WTC11 (cell line): ENCODE measurements at regions not wholly inside any gene's neighbourhood (a gene's known extent, or its start where the extent isn't known, plus 50 kb on each side); places are given as distances from the start of the nearest gene placed in this dataset.

Experiments
- AFF4 ChIP-seq: sonication (generic); formaldehyde crosslinking; IDR thresholded peaks from 2 replicates; pipeline ENCODE4 v1.8.1; 2023; ENCODE audit warnings: mild to moderate bottlenecking, missing genetic modification reagents, borderline replicate concordance
- CTCF ChIP-seq: fragments of 200-600 bp; IDR thresholded peaks from 2 replicates; pipeline ENCODE4 v1.8.0; 2022; ENCODE audit warnings: antibody characterized with exemption
- ELF4 ChIP-seq: sonication (generic); formaldehyde crosslinking; IDR thresholded peaks from 2 replicates; pipeline ENCODE4 v1.8.1; 2022; ENCODE audit warnings: low read depth, mild to moderate bottlenecking, moderate library complexity, missing genetic modification reagents
- FOXJ3 ChIP-seq: sonication (generic); formaldehyde crosslinking; IDR thresholded peaks from 2 replicates; pipeline ENCODE4 v1.9.0; 2021; ENCODE audit warnings: missing genetic modification reagents, mild to moderate bottlenecking, borderline replicate concordance
- JUN ChIP-seq: sonication (generic); formaldehyde crosslinking; IDR thresholded peaks from 2 replicates; pipeline ENCODE4 v1.8.0; 2023; ENCODE audit warnings: mild to moderate bottlenecking, missing genetic modification reagents
- MXD4 ChIP-seq: fragments of 250-450 bp; sonication (Bioruptor Pico); IDR thresholded peaks from 2 replicates; pipeline ENCODE4 v1.8.0; 2021; ENCODE audit warnings: mild to moderate bottlenecking, moderate library complexity, borderline replicate concordance
- SMAD4 ChIP-seq: sonication (generic); formaldehyde crosslinking; IDR thresholded peaks from 2 replicates; pipeline ENCODE4 v1.8.0; 2022; ENCODE audit warnings: mild to moderate bottlenecking, missing genetic modification reagents
- SP1 ChIP-seq: sonication (generic); formaldehyde crosslinking; conservative IDR thresholded peaks from 2 replicates; pipeline ENCODE4 v1.8.1; 2022; ENCODE audit warnings: missing genetic modification reagents
- TEAD4 ChIP-seq: sonication (generic); formaldehyde crosslinking; IDR thresholded peaks from 2 replicates; pipeline ENCODE4 v1.8.0; 2022; ENCODE audit warnings: mild to moderate bottlenecking, missing genetic modification reagents
- TF ChIP-seq, protein P1 (sequence below): sonication (generic); formaldehyde crosslinking; IDR thresholded peaks from 2 replicates; pipeline ENCODE4 v1.8.1; 2023; ENCODE audit warnings: mild to moderate bottlenecking, moderate library complexity, missing genetic modification reagents

DNA sequence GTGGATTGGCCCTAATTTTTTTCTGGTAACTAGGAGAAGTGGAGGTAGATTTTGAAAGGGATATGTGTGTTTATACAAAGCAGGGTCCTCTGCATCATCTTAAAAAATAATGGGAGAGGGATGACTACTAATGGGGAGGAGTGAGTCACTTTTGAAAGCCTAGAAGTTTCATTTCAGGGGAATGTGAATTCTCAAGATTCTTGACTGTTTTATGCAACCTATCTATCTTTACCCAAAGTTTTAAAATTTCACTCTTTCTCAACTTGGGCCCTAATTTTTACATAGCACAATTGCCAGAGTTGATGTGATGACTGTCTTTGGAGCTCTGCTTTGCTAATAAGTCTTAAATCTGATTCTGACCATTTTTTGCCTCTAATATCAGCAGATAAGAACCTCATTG lies 445.2 kb downstream of the GRXCR1 start:
- TF ChIP-seq CTCF (no peak), ELF4 (no peak), AFF4 (CRISPR knock-in tag) (no peak), SP1 (CRISPR knock-in tag) (no peak), TEAD4 (CRISPR knock-in tag) (no peak), FOXJ3 (CRISPR knock-in tag) (no peak), JUN (CRISPR knock-in tag) (no peak), MXD4 (CRISPR knock-in tag) (no peak), SMAD4 (CRISPR knock-in tag) (no peak)
- TF ChIP-seq, protein P1, sequence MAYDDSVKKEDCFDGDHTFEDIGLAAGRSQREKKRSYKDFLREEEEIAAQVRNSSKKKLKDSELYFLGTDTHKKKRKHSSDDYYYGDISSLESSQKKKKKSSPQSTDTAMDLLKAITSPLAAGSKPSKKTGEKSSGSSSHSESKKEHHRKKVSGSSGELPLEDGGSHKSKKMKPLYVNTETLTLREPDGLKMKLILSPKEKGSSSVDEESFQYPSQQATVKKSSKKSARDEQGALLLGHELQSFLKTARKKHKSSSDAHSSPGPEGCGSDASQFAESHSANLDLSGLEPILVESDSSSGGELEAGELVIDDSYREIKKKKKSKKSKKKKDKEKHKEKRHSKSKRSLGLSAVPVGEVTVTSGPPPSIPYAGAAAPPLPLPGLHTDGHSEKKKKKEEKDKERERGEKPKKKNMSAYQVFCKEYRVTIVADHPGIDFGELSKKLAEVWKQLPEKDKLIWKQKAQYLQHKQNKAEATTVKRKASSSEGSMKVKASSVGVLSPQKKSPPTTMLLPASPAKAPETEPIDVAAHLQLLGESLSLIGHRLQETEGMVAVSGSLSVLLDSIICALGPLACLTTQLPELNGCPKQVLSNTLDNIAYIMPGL (CRISPR knock-in tag) = no peak
